ENCODE measurements at regions not wholly inside any gene's neighbourhood (a gene's known extent, or its start where the extent isn't known, plus 50 kb on each side); places are given as distances from the start of the nearest gene placed in this dataset.

DNA sequence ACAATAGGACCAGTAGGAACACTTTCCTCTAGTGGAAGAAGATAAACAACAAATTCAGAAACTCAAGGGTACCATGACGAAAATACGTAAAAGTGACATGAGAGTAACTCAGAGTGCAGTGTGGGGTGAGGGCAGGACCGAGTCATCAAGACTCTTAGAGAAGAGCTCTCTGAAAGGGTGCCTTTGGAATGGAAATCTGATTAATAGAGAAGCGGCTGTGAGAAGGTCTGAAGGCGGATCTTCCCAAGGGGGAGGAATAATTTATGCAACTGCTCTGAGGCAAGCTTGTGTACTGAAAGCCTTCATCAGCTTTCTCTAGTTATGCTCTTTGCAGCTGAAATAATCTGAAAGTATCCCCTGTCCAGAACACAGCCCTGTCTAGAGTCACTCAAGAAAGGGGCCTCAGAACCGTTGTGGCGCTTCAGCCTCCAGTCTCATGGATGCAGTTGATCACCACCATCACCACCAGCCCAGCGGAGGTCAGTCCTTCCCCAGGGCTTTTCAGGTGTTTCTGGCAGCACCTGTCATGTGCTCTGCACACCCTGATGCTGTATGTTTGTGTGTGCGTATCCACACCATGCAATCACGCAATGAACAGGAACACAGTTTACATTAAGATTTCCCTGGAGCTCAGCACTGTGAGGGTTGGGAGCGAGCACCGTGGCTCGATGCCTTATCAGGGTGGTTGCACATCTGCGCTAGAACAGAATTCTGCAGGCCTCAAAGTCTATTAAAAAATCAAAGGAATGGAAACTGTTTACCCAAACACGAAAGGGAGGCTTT lies 396.5 kb downstream of the SMOC2 start:
- TF ChIP-seq POLR2A (IDR thresholded peaks at IDR 0.05; ENCODE audit: low read depth, low read length) = no peak
- TF ChIP-seq SPI1 (IDR thresholded peaks at IDR 0.05; ENCODE audit: low read depth, low read length) = no peak
- TF ChIP-seq TAF1 (IDR thresholded peaks at IDR 0.05; ENCODE audit: low read depth, low read length) = no peak
- TF ChIP-seq POLR2AphosphoS5 (IDR thresholded peaks at IDR 0.05; ENCODE audit: low read depth, low read length) = no peak
- TF ChIP-seq PAX5 (IDR thresholded peaks at IDR 0.05; ENCODE audit: insufficient read depth, low read length, severe bottlenecking) = no peak
- TF ChIP-seq POU2F2 (IDR thresholded peaks at IDR 0.05; ENCODE audit: low read depth, low read length) = no peak
